Stimulated activated CD4-positive, alpha-beta T cell treated with anti-CD3 and anti-CD28 coated beads, Interleukin-1b, Interleukin-23, amount 100 ng/mL, for 48 hours (primary cell): ENCODE measurements at regions not wholly inside any gene's neighbourhood (a gene's known extent, or its start where the extent isn't known, plus 50 kb on each side); places are given as distances from the start of the nearest gene placed in this dataset.

ENCODE experiments used
- DNase-seq: peaks from one replicate; pipeline ENCODE4 v3.0.0-alpha.2; 2020

GRCh38 chr6:66992660-66993059 is 1285.6 kb upstream of the EYS start:
- DNase-seq: no peak

GRCh38 chr6:66986940-66987339 is 1279.9 kb upstream of the EYS start:
- no peak for DNase-seq

GRCh38 chr6:66985816-66986215 is 1278.8 kb upstream of the EYS start:
- DNase-seq: no peak

DNA sequence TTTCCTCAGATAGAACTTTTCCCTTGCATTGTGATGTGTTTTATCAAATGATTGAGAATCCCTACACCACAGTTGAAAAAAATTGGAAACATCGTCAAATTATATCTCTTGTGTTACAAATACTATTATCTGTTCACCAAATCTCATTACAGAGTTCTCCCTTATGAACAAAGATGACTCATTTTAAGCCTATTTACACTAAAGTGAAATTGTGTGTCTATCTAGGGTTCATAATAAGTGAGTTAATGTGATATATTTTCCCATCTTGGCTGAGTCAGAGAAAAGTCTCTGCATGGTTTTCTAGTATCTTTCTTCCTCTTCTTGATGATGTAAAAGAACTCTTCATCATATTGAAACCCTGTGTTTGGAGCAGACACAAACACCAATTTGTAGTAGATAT is 1263.3 kb upstream of the EYS start:
- no peak for DNase-seq

- DNase-seq: no peak
These were observed 1258.2 kb upstream of the EYS start for GRCh38 chr6:66965227-66965626.

- no peak for DNase-seq
These were observed 1257.2 kb upstream of the EYS start for GRCh38 chr6:66964216-66964615.

DNA sequence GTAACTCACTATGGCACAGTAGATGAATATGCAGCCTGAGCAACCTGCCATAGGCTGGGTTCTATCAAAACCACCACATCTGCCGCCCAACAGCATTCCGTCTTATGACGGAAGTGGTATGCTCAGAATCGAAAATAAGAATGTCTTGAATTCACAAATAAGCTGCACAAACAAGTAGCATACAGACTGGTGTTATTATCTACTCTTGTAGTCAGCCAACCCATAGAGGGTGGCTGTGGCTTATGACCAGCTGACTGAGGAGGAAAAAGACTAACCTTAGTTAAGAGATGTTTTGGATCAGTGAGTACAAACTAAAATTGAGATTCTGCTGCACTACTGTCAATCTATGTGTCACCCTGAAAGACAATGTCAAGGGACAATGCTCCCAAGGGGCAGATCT is 1255.1 kb upstream of the EYS start:
- no peak for DNase-seq

GRCh38 chr6:66961191-66961590 is 1254.2 kb upstream of the EYS start:
- DNase-seq: no peak

DNA sequence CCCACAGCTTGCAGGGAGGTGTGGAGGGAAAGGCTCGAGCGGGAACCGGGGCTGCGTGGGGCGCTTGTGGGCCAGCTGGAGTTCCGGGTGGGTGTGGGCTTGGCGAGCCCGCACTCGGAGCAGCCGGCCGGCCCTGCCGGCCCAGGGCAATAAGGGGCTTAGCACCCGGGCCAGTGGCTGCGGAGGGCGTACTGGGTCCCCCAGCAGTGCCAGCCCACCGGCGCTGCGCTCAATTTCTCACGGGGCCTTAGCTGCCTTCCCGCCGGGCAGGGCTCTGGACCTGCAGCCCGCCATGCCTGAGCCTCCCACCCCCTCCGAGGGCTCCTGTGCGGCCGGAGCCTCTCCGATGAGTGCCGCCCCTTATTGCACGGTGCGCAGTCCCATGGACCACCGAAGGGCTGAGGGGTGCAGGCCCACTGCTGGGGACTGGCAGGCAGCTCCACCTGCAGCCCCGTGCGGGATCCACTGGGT is 1242.2 kb upstream of the EYS start:
- DNase-seq: no peak

DNA sequence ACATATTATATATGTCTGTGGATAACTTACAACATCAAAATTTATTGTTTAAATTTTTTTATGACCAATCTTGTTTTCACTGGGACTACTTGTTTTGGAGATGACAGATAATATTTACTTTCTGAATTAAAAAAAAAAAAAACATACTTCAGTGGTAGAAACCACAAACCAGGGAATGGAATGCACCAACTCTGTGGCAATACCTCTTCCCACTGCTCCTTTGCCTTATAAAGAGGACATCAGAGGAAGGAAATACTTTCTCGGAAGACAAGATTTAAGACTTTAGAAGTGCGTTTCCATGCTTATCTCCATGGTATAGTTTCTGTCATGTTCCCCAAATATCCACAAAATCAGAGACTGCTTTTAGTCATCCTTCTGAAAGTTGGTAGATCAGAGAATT is 1241.1 kb upstream of the EYS start:
- DNase-seq: no peak

DNA sequence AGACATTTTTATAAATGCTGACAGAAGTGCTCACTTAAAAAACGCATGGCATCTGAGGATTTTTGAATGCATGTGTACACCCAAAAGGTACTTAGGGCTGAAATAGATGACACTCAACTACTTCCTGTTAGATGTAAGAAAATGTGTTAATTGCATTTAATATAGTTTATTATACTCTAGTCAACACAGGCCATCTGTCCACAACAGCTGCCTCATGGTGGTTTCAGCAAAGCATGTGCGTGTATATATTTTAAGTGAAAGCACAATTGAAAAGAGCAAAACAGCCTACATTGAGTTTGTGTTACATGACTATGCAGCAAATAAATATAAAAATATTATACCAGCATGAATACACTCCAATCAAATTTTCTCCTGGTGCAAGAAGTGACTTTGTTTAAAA is 1233.0 kb upstream of the EYS start:
- DNase-seq: no peak

- DNase-seq: no peak
These were observed 1230.2 kb upstream of the EYS start for GRCh38 chr6:66937180-66937579.

GRCh38 chr6:66935612-66936011 is 1228.6 kb upstream of the EYS start:
- no peak for DNase-seq

GRCh38 chr6:66931787-66932186 is 1224.8 kb upstream of the EYS start:
- no peak for DNase-seq

- DNase-seq: no peak
These were observed 1223.7 kb upstream of the EYS start for GRCh38 chr6:66930559-66931290.

DNA sequence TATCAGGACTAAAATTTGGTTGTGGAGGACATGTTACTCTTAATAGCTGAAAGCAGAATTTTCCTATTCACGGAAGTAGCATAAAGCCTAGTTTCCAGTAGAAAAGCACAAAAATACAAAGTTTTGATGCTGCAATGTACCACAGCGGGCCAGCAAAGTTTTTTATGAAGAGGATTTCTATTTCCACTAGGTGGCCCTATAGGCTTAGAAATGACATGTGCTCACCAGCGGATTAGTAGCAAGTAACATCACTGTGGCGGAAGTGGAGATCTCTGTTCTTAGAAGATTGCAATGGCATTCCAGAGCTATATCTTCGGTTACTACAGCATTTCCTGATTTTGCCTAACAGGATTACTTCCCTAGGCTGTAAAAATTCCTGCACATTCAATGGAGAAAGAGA is 1219.0 kb upstream of the EYS start:
- DNase-seq: no peak

DNA sequence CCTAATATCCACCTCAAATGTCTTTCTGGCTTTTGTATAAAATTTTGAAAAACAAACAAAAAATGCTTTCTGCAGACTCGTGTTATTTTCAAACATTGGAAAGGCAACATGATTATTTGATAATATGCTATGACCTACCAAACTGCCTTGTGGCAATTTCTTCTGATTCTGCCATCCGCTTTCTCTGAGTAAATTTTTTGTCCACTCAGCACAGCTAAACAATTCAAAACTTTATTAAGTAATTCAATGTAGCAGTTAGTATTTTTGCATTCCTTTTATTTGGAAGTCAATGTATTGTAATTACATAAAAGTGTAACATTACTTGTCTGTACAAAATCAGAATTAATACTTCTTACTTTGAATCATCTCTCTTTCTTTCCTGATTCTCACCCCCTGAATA is 1206.6 kb upstream of the EYS start:
- DNase-seq: no peak

DNA sequence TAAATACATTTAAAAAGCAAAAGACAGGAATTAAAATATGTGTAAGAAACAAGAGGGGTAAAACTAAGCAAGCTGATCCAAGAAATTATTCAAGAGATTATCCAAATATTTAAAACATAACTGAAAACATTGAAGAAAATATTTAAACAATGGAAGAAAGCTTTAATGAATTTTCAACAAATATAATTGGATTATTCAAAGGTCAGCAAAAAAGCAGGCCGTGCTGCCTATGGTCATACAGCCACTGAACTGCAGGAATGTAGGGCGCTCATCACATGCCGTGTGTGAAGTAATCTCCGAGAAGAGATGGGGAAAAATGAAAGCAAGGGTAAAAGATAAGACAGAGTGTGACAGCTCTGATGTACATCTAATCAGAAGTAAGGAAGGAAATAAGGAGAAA is 1195.4 kb upstream of the EYS start:
- DNase-seq: no peak

DNA sequence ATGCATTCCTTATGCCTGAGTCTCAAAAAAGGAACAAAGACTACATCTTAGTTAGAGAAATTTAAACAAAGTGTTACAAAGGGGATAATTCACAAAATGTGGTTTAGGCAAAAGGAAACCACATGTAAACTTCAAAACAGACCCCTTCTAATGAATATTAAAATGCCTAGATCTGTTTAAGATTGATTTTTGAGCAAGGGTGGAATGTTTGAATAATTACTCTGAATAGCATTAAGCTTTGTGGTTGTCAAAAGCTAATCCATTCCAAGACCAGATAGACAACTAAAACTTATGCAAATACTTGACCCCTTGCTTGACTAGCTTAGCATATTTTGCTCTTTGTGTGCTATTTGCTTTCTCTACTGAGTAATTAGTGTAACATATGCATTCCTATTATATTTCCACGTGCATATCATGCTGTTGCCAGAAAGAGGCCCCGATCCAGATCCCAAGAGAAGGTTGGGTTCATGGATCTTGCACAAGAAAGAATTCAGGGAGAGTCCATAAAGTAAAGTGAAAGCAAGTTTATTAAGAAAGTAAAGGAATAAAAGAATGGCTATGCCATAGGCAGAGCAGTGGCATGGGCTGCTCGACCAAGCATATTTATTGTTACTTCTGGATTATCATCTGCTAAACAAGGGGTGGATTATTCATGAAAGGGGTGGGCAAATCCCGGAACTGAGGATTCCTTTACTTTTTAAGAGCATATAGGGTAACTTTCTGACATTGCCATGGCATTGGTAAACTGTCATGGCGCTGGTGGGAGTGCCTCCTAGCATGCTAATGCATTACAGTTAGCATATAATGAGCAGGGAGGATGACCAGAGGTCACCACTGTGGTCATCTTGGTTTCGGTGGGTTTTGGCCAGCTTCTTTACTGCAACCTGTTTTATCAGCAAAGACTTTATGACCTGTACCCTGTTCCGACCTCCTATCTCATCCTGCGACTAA is 1193.4 kb upstream of the EYS start:
- DNase-seq: no peak

DNA sequence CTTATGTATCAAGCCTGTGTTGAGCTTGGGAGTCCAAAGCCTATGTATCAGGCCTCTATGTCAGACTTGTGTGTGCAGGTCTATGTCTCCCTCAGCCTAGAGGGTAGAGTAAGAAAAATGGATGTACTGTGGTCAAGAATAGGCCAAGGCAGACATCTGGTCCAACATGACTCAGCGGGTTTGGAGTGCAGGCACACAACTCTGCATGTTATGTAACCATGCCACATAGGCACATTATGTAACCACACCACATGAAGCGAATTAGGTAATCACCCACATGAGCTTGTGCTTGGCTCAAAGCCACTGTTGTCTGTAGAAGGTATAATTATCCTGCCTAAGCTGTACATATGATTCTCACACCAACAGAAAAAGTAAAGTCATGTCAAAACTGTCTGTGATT is 1190.5 kb upstream of the EYS start:
- DNase-seq: no peak

GRCh38 chr6:66896415-66896814 is 1189.4 kb upstream of the EYS start:
- DNase-seq: no peak

DNA sequence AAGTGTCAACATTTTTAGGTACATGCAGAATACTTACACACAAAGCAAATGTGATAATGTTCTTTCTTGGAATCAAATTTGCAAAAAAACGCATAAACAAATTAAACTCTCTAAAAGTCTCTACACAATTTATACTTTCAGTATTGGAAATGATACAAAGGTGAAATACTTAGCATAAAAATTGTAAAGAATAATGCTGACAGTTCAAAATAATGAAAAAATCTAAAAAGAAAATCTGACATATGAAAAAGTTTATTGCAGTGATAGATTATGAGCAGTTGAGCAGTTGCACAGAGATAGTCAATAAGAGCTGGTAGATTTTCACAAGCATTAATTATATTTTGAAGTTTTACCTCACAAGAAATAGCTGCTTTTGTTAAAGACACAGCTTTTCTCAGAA is 1176.4 kb upstream of the EYS start:
- DNase-seq: no peak

- no peak for DNase-seq
These were observed 1159.8 kb upstream of the EYS start for GRCh38 chr6:66866801-66867200.

DNA sequence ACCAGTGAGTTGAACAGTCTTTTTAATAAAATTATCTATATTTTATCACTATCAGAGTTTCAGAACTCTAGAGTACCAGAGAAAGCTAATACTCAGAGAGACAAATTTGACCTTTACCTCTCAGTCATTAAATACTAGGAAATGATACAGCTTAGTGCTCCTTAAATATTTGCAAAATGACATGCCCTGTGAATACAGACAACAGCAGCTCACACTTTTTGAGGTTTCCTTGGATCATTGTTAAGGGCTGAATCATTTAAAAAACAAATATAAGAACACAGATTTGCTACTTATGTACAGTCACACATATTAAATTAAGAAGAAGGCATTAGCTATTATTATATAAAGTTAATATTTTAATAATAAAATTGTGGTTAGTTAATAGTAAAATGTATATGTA is 1158.7 kb upstream of the EYS start:
- DNase-seq: no peak
